GM03348 (cell line): ENCODE measurements at regions not wholly inside any gene's neighbourhood (a gene's known extent, or its start where the extent isn't known, plus 50 kb on each side); places are given as distances from the start of the nearest gene placed in this dataset.

Experiments
- DNase-seq: peaks from one replicate; pipeline ENCODE4 v3.0.0; 2012; ENCODE audit warnings: low spot score

GRCh38 chr7:41096917-41097316 lies 606.0 kb downstream of the INHBA start:
- peak; percentile 71 for DNase-seq

GRCh38 chr7:41093141-41093540 lies 609.7 kb downstream of the INHBA start:
- DNase-seq: no peak

- peak; percentile 31 for DNase-seq
Measured at GRCh38 chr7:41085244-41085643, 617.6 kb downstream of the INHBA start.

- no peak for DNase-seq
Measured at GRCh38 chr7:41084381-41084780, 618.5 kb downstream of the INHBA start.

- DNase-seq: no peak
Measured at GRCh38 chr7:41069635-41070034, 633.3 kb downstream of the INHBA start.

GRCh38 chr7:41067576-41067975 lies 635.3 kb downstream of the INHBA start:
- DNase-seq: no peak

- DNase-seq: no peak
Measured at GRCh38 chr7:41065663-41066062, 637.2 kb downstream of the INHBA start.

GRCh38 chr7:41063116-41063515 lies 639.8 kb downstream of the INHBA start:
- no peak for DNase-seq

GRCh38 chr7:41060796-41061195 lies 642.1 kb downstream of the INHBA start:
- no peak for DNase-seq

GRCh38 chr7:41059796-41060195 lies 643.1 kb downstream of the INHBA start:
- DNase-seq: no peak

- no peak for DNase-seq
Measured at GRCh38 chr7:41058986-41059741, 643.7 kb downstream of the INHBA start.

GRCh38 chr7:41054960-41055661 lies 647.8 kb downstream of the INHBA start:
- no peak for DNase-seq

GRCh38 chr7:41053820-41054219 lies 649.1 kb downstream of the INHBA start:
- DNase-seq: no peak

- no peak for DNase-seq
Measured at GRCh38 chr7:41052736-41053135, 650.2 kb downstream of the INHBA start.

GRCh38 chr7:41052201-41052600 lies 650.7 kb downstream of the INHBA start:
- no peak for DNase-seq

- peak; percentile 33 for DNase-seq
Measured at GRCh38 chr7:41051535-41051934, 651.4 kb downstream of the INHBA start.

- no peak for DNase-seq
Measured at GRCh38 chr7:41051062-41051461, 651.8 kb downstream of the INHBA start.

- DNase-seq: no peak
Measured at GRCh38 chr7:41048771-41049170, 654.1 kb downstream of the INHBA start.

GRCh38 chr7:41047789-41048191 lies 655.1 kb downstream of the INHBA start:
- peak; percentile 17 for DNase-seq

- no peak for DNase-seq
Measured at GRCh38 chr7:41047211-41047610, 655.7 kb downstream of the INHBA start.

GRCh38 chr7:41046776-41047175 lies 656.1 kb downstream of the INHBA start:
- DNase-seq: no peak

GRCh38 chr7:41046221-41046761 lies 656.6 kb downstream of the INHBA start:
- no peak for DNase-seq

GRCh38 chr7:41045556-41046123 lies 657.2 kb downstream of the INHBA start:
- DNase-seq: no peak
